ENCODE measurements at regions not wholly inside any gene's neighbourhood (a gene's known extent, or its start where the extent isn't known, plus 50 kb on each side); places are given as distances from the start of the nearest gene placed in this dataset.
"Not testable (repeated sequence)": the region's sequence is repeated elsewhere in the genome, so short reads cannot be mapped to it uniquely, and the experiment has no call there.

DNA sequence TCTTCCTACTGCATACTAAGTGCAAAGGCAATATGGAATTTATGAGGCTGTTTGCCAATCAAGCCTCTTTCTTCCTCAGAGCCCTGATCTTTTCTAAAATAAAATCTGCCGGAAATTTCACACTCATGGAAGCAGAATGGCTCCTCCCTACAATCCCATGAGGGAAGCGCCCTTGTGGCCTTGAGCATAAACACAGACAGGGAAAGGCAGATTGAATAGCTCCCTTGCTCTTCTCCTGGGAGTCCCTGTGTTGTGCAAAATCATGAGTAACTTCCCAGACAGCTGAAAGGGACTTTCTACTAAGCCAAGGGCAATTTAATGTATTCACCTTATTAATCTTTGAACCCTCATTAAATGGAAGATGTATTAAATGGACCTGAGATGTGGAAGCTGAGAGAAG lies 226.1 kb upstream of the PIK3R1 start:
- DNase-seq: no peak

- no peak for DNase-seq
Measured at GRCh38 chr5:67986761-67987160, 228.8 kb upstream of the PIK3R1 start.

DNA sequence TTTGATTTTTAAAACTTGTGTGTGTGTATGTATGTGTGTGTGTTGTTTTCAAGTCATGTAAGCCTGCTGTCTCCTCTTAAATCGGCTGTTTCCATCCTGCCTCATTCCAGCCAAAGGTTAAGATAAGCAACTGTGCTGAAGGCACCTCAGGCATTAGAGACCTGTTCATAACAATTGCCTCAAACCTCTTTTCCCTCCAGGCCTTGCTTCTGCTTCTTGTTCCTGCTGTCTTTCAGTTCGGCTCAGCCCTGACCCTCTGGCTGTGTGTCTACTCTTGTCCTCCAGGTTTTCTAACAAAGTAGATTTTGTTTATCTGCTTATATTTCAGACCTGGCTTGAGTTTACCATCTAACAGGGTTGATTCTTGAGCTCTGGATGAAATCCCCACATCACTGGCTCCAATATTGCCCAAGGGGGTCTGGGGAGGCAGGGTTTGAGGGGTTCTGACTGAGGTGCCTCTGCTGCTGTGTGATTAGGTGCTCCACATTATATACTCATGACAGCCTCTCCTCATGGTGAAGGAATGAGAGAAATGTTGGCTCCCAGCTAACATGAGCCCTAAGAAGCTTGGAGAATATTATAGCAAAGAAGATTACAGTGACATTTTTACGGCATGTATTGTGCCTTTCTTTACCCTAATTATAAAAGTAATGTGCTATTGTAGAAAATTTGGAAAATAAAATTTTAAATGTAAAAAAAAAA lies 229.7 kb upstream of the PIK3R1 start:
- DNase-seq: no peak

GRCh38 chr5:67984546-67984945 lies 231.0 kb upstream of the PIK3R1 start:
- no peak for DNase-seq

GRCh38 chr5:67983251-67984110 lies 232.1 kb upstream of the PIK3R1 start:
- no peak for DNase-seq

DNA sequence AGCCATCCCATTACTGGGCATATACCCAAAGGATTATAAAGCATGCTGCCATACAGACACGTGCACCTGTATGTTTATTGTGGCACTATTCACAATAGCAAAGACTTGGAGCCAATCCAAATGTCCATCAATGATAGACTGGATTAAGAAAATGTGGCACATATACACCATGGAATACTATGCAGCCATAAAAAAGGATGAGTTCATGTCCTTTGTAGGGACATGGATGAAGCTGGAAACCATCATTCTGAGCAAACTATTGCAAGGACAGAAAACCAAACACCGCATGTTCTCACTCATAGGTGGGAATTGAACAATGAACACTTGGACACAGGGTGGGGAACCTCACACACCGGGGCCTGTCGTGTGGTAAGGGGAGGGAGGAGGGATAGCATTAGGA lies 233.4 kb upstream of the PIK3R1 start:
- DNase-seq: not testable (repeated sequence)

GRCh38 chr5:67978171-67978570 lies 237.4 kb upstream of the PIK3R1 start:
- DNase-seq: no peak

GRCh38 chr5:67976891-67977601 lies 238.5 kb upstream of the PIK3R1 start:
- DNase-seq: no peak

GRCh38 chr5:67976181-67976580 lies 239.4 kb upstream of the PIK3R1 start:
- no peak for DNase-seq

GRCh38 chr5:67974471-67974870 lies 241.1 kb upstream of the PIK3R1 start:
- DNase-seq: no peak

- DNase-seq: no peak
Measured at GRCh38 chr5:67974054-67974453, 241.5 kb upstream of the PIK3R1 start.

- DNase-seq: no peak
Measured at GRCh38 chr5:67971971-67972821, 243.4 kb upstream of the PIK3R1 start.

- peak in 2 of 58 donors; percentile 11 to 19 for DNase-seq
Measured at GRCh38 chr5:67971223-67971830, 244.2 kb upstream of the PIK3R1 start.

DNA sequence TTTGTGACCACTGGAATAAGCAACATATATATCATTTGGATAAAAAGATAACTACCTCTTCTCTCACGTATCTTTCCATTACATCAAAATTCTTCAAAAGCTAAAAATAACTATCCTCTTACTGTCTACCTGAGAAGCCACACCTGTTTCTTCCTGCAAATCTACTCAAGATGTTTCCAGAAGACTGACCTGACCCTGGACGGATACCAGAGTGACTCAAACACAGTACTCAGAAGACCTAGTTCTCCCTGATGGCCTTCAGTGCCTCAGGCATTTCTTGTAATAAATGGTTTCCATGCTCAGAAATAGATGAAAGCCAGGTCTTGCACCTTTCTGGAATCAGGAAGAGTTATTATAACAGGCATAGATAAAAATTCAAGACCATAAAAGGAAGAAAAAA lies 245.9 kb upstream of the PIK3R1 start:
- no peak for DNase-seq

- no peak for DNase-seq
Measured at GRCh38 chr5:67969176-67969575, 246.4 kb upstream of the PIK3R1 start.

DNA sequence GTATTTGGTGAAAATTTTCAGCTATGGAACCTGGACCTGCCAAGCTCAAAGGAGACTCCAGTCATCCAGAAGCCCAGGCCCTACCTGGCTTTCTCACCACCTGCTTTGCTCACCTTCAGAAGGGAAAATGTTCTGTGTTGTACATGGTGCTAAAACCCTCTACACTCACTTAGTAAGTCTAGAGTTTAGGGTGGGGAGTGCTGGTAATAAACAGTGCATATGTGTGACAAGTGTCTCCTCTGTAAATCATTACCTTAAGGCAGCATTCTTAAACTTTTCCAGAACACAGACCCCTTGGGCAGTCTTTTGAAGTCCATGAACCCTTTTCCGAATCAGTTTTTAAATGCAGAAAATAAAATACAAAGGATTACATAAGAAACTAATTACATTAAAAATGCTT lies 248.8 kb upstream of the PIK3R1 start:
- no peak for DNase-seq

DNA sequence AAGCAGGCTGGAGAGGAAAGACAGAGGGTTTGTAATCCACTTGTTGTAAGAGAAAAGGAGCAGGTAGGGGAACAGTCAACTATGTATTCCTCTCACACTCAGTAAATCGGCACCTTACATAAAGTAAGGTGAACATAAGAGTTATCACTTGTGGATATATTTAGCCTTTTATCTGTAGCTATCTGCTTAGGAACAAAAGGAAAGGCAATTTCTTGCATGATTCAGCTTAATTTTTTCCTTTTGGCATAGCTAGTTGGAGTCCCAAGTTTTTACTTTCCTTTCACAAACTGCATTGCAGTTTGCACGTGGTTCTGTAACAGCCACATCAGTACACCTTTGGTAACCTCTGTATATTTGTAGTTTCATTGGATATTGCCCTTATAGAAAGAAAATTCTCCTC lies 250.9 kb upstream of the PIK3R1 start:
- no peak for DNase-seq

DNA sequence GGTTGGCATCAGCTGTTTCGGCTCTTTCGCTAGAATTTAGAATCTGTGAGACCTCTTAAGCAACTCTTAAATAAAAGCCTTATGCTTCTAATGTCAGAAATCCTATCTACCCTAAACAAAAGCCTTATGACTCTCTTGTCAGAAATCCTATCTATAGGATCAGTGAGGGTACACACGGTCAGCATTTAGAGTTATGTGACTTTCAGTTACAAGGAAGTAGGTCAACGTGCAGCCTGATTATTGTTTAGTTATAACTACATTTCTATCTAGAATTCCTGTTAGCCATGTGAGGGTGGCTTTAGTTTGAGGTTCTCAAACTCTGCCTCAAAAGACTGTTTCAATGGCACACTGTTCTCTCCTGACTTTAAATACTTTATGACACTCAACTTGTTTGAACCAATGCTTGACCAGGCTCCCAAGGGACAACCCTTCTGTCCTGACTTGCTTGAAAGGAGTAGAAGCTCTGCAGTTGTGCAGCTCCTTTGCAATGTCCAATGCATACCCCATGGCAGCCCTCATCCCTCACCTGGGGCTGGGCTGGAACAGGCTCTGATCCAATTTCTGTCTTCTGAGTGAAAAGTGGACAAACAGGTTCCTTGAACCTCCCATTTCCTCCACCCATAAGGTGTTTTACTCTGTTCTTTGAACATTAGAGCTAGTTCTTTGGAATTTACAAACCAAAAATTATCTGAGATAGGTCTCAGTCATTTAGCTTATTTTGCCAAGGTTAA lies 251.6 kb upstream of the PIK3R1 start:
- no peak for DNase-seq

- DNase-seq: no peak
Measured at GRCh38 chr5:67960939-67961338, 254.6 kb upstream of the PIK3R1 start.

DNA sequence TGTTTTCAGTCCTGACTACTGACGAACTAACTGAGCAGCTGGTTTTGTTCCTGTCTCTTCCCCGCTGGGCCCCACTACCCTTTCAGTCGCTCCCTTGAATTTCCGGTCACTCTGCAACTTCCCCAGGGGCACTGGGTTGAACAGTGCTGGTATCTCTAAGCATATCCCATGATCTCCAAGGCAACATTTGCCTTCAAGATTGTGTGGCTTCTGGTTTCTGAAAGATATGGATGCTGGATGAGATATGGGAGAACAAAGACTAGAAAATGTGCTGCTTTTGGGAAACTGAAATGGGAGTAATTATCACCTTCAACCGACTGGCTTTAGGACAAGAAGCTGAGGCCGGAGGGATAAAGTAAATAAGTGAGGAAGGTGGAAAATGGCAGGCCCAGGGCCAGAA lies 258.2 kb upstream of the PIK3R1 start:
- peak in 6 of 58 donors; percentile 1 to 24 (median 13) for DNase-seq
